Activated naive CD4-positive, alpha-beta T cell treated with anti-CD3 and anti-CD28 coated beads, Interleukin-2, amount 50 U/mL, for 16 hours (primary cell): ENCODE measurements at regions not wholly inside any gene's neighbourhood (a gene's known extent, or its start where the extent isn't known, plus 50 kb on each side); places are given as distances from the start of the nearest gene placed in this dataset.
"Not testable (repeated sequence)": the region's sequence is repeated elsewhere in the genome, so short reads cannot be mapped to it uniquely, and the experiment has no call there.

Source experiments
- DNase-seq: peaks from one replicate; pipeline ENCODE4 v3.0.0-alpha.2; 2020

DNA sequence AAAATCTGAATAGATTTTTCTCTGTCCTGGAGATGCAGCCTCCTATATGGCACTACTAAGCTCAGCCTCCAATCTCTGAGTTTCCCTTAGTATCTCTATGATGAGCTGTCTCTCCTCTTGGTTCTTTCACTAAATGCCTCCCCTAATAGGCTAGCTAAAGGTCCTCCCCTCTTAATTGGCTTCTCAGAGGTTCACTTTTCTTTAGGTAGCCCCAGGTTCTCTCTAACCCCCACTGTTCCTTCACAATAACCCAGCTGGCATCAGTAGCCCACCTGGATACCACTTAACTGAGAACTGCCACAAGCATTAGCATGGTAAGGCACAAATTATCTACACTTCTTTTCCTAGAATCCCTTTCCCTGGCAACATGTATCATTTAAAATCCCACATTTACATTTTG, 523.2 kb downstream of the IGSF11 start:
- no peak for DNase-seq

DNA sequence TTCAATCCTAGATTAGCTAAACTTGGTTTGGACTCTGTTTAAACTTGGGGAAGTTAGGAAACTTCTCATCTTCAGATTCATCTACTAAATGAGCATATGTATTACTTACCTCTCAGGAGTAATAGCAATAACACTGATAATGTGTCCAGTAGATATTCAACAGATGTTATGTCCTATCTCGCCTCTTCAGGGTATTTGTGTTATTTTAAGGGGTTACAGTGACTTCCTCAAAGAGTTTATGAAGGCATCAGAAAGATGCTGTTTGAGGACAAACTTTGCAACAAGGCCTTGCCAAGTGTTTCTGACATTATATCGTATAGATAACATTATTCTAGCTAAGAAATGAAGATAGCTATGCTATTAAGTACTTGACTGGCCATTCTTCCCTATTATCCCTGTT, 522.3 kb downstream of the IGSF11 start:
- DNase-seq: no peak

GRCh38 chr3:118525077-118525476, 509.6 kb downstream of the IGSF11 start:
- no peak for DNase-seq

- DNase-seq: no peak
These were observed 507.7 kb downstream of the IGSF11 start for GRCh38 chr3:118526758-118527513.

DNA sequence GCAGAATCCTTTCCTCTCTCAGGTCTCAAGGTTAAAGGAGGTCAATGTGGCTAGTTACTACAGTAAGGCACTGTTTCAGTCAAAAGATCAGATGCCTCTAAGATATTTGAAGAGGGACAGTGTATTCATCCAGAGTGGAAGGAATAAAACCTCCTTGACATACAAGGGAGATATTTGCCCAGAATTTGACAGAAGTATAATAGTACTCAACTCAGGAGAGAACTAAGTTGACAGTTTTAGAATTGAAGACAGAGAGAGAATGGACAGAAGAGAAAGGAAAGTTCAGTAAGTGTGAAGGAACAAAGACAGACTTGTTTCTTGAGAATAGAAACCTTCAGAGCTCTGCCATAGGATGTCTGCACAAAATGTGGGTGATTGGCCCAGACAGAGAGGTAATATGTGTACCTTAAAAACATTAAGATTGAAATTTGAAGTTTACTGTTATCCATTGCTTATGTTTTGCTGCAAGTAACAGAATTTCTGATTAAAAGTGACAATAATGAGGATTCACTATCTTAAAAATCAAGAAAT, 507.1 kb downstream of the IGSF11 start:
- no peak for DNase-seq

DNA sequence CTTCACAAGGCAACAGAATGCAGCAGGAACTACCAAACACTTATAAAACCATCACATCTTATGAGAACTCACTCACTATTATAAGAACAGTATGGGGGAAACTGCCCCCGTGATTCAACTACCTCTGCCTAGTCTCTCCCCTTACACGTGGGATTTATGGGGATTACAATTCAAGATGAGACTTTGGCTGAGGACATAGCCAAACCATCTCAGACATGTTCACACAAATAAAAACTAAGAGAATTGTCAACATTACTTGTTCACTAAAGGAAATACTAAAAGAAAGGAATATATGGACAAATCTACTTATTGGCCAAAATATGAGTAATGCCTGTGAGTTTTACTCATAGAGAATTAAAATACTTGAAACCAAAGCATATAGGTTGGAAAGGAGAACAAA, 505.1 kb downstream of the IGSF11 start:
- DNase-seq: no peak

- no peak for DNase-seq
These were observed 504.2 kb downstream of the IGSF11 start for GRCh38 chr3:118530350-118530922.

DNA sequence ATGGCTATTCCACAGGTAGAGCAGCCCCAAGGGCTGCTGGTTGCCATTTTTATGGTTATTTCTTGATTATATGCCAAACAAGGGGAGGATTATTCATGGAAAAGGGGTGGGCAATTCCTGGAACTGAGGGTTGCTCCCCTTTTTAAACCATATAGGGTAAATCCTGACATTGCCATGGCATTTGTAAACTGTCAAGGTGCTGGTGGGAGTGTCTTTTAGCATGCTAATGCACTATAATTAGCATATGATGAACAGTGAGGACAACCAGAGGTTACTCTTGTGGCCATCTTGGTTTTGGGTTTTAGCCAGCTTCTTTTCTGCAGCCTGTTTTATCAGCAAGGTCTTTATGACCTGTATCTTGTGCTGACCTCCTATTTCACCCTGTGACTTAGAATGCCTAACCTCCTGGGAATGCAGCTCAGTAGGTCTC, 503.7 kb downstream of the IGSF11 start:
- not testable (repeated sequence) for DNase-seq

DNA sequence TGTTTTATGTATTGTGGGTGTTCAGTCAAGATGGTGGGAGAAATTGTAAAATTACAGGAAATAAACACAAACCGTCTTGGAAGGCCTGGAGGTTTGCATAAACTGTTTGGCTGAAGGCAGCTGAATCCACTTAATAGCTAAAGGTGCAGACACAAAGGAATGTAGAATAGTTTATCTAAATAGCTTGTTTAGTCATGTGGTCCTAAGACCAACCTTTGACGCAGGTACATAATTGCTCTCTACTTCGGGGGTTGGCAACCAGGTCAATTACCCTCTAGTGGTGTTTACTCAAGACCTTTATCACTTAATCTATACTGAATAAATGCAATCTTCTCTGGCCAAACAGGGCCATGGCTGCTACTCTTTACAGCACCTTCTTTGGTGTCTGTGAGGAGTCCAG, 502.8 kb downstream of the IGSF11 start:
- no peak for DNase-seq

GRCh38 chr3:118533676-118534075, 501.0 kb downstream of the IGSF11 start:
- DNase-seq: no peak

DNA sequence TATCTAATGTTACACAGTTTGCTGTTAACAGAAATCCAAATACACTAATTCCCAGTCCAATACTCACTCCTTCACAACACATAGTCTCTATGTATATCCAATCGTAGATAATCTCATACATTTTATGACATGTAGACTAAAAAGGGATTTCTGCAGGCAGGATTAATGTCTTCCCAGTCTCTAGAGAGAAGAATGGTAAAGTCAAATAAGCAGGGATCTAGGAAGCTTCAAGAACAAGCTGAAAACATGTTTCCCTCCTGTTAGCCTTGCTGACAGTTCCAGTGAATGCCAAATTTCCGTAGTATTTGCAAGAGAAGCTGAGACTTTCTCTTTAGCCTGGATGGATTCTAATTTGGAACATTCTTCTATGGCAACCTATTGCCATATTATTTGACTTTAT, 500.1 kb downstream of the IGSF11 start:
- DNase-seq: no peak

GRCh38 chr3:118536764-118537163, 497.9 kb downstream of the IGSF11 start:
- no peak for DNase-seq

GRCh38 chr3:118537454-118537853, 497.2 kb downstream of the IGSF11 start:
- no peak for DNase-seq

DNA sequence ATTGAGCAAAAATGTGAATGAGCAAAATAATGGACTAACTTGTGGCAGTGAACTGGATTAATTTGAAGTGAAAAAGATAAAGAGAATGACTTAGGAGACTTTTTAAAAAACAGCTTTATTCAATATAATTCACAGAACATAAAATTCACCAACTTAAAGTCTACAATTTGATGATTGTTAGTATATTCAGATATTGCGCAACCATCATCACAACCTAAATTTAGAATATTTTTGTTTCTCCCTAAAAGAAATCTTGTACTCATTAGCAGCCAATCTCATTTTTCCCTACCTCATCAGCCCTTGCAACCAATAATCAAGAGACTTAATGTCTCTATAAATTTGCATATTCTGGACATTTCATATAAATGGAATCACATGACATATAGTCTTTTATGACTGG, 496.5 kb downstream of the IGSF11 start:
- no peak for DNase-seq

DNA sequence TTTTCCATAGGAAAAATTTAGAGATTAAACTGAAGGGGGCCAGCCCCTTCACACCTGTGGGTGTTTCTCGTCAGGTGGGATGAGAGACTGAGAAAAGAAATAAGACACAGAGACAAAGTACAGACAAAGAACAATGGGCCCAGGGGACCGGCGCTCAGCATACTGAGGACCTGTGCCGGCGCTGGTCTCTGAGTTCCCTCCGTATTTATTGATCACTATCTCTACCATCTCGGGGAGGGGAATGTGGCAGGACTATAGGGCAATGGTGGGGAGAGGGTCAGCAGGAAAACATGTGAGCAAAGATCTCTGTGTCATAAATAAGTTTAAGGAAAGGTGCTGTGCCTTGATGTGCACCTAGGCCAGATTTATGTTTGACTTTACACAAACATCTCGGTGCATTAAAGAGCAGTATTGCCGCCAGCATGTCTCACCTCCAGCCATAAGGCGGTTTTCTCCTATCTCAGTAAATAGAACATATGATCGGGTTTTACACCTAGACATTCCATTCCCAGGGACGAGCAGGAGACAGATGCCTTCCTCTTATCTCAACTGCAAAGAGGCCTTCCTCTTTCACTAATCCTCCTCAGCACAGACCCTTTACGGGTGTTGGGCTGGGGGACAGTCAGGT, 494.7 kb downstream of the IGSF11 start:
- not testable (repeated sequence) for DNase-seq

DNA sequence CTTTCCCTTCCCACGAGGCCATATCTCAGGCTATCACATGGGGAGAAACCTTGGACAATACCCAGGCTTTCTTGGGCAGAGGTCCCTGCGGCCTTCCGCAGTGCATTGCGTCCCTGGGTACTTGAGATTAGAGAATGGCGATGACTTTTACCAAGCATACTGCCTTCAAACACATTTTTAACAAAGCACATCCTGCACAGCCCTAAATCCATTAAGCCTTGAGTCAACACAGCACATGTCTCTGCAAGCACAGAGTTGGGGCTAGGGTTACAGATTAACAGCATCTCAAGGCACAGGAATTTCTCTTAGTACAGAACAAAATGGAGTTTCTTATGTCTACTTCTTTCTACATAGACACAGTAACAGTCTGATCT, 494.2 kb downstream of the IGSF11 start:
- DNase-seq: not testable (repeated sequence)

DNA sequence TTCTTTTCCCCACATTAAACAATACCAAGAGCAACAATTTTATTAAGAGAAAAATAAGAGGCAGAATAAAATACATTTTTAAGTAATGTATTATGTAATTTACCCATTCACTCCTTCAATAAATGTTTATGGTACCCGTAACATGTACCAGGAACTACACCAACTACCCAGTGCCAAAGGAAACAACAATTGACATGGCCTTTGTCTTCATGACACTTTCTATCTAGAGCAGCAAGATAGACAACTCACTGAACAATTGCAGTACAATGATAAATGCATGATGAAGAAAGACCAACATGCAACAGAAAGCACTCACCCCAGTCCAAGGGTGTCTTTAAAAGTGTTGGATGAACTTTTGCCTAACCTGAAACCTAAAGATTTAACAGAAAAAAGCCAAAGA, 493.8 kb downstream of the IGSF11 start:
- no peak for DNase-seq

GRCh38 chr3:118541796-118542195, 492.9 kb downstream of the IGSF11 start:
- no peak for DNase-seq

DNA sequence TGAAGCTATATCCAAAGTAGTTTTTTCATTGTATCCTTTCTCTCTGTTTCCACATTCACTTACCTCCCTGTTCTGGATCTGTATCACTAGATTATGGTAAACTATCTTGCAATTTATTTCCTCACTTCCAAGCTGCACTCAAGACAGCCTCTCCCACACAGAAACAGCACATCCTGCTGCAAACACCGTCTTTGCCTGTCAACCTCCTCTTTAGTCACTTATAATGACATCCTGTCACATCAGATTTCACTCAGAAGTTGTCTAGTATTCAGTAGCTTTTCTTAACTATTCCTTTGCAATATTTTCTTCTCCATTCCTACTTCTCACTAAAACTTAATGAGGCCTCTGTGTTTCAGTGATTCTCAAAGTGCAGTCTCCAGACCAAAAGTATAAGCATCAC, 490.8 kb downstream of the IGSF11 start:
- no peak for DNase-seq

GRCh38 chr3:118544458-118544857, 490.2 kb downstream of the IGSF11 start:
- DNase-seq: no peak

DNA sequence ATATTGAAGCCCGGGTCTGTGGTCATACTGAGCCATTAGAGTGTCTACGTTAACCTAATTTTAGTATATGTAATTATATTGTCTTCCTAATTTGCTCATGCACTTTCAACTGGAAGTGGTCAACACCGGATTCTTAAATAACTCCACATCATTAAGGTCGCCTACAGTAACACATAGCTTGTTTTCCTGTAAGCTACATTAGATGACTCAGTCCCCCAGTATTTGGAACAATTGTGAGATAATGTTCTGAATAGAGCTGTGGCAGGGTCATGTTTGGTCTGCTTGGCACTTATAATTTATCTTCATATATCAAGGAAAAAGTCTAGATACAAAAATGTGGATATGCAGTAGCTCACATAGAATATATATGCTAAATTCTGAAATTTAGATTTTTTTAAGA, 486.2 kb downstream of the IGSF11 start:
- DNase-seq: no peak

- no peak for DNase-seq
These were observed 484.5 kb downstream of the IGSF11 start for GRCh38 chr3:118550122-118550521.

- DNase-seq: no peak
These were observed 484.1 kb downstream of the IGSF11 start for GRCh38 chr3:118550556-118550955.

DNA sequence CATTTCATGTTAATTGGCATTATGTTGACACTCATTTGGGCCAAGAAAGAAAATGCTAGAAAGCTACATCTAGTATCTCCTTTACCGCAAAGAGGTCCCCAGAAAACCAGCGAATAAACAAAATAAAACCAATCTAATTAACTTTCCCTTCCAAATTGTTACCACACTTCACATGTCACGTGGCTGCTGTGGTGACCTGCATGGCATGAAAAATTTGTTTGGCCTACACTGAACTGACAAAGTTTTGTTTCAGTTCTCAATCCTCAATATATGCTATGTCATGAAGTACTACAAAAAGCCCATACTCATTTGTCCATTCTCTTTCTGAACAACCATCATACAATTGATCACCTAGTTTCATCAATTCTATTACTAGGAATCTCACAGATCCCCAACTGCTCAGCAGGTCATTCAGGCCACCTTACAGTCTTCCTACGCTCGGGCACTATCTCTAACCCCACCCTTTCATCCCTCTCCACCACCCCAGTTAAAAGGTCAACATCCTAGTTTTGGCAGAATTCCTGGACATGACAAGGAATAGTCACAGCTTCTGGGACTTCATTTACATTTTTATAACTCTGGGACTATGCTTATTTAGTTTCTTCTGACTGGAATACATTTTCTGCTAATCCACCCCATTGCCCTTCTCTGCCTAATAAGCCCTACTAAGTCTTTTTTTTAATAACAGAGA, 480.4 kb downstream of the IGSF11 start:
- no peak for DNase-seq
